Adrenal gland (tissue), 5 donors: ENCODE measurements at regions not wholly inside any gene's neighbourhood (a gene's known extent, or its start where the extent isn't known, plus 50 kb on each side); places are given as distances from the start of the nearest gene placed in this dataset.

Experiments used
- POLR2A ChIP-seq, 2 donors: fragments of 450-650 bp; IDR thresholded peaks; one replicate each; pipeline ENCODE4 v1.6.1; 2017; ENCODE audit warnings: antibody characterized with exemption in 2 of 2, mild to moderate bottlenecking in 2 of 2, moderate library complexity in 1 of 2
- TF ChIP-seq, protein P1 (sequence below), 6 experiments: fragments of 450-650 bp in 4 of 6; fragments of 200-600 bp in 2 of 6; sonication (generic) in 1 of 6; IDR thresholded peaks; 1 replicate in 5 of 6; 2 replicates in 1 of 6; pipeline versions ENCODE4 v1.5.1 to v1.8.0; 2016 to 2021; ENCODE audit warnings: antibody characterized with exemption in 6 of 6, mild to moderate bottlenecking in 2 of 6, moderate library complexity in 1 of 6
- donor health status: DM: no; HTN: no; CAD: no.

DNA sequence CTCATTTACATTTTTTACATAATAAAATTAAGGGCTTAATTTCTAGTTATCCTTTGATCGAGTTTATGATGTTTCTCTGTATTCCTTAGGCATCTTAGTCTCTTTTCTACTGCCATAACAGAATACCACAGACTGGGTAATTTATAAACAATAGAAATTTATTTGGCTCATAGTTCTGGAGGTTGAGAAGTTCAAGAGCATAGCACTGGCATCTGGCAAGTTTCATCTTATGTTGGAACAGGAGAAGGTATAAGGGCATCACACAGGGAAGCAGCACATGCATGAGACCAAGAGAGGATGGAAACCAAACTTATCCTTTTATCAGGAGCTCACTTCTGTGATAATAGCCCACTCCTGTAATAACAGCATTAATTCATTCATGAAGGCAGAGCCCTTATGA lies 284.9 kb upstream of the COX7C start:
- TF ChIP-seq, protein P1, sequence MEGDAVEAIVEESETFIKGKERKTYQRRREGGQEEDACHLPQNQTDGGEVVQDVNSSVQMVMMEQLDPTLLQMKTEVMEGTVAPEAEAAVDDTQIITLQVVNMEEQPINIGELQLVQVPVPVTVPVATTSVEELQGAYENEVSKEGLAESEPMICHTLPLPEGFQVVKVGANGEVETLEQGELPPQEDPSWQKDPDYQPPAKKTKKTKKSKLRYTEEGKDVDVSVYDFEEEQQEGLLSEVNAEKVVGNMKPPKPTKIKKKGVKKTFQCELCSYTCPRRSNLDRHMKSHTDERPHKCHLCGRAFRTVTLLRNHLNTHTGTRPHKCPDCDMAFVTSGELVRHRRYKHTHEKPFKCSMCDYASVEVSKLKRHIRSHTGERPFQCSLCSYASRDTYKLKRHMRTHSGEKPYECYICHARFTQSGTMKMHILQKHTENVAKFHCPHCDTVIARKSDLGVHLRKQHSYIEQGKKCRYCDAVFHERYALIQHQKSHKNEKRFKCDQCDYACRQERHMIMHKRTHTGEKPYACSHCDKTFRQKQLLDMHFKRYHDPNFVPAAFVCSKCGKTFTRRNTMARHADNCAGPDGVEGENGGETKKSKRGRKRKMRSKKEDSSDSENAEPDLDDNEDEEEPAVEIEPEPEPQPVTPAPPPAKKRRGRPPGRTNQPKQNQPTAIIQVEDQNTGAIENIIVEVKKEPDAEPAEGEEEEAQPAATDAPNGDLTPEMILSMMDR (IDR thresholded peaks at IDR 0.05) = no peak
- no peak for TF ChIP-seq POLR2A (IDR thresholded peaks at IDR 0.05)
